ENCODE measurements at regions not wholly inside any gene's neighbourhood (a gene's known extent, or its start where the extent isn't known, plus 50 kb on each side); places are given as distances from the start of the nearest gene placed in this dataset.
"Not testable (repeated sequence)": the region's sequence is repeated elsewhere in the genome, so short reads cannot be mapped to it uniquely, and the experiment has no call there.

GRCh38 chr13:67986234-67986633 lies 756.1 kb upstream of the PCDH9 start:
- DNase-seq = no peak

- no peak for DNase-seq
Observed at GRCh38 chr13:67977066-67977465, 746.9 kb upstream of the PCDH9 start.

DNA sequence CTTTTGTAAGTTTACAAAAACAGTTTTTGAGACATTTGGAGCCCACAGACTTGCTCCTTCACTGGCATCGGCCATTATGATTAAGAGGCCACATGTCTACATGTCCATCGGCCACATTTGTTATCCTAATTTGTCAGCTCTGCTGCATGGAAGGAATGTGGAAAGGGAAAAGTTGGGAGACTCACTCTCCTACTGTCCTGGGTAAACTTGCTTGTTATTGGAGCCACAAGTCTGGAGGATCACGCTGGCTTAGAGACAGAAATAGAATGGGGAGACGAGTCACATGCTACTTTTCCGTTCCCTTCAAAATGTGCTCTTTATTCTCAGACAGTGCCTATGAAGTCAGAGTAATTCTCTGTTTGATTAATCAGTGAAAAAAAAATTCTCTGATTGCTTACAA lies 741.2 kb upstream of the PCDH9 start:
- no peak for DNase-seq

DNA sequence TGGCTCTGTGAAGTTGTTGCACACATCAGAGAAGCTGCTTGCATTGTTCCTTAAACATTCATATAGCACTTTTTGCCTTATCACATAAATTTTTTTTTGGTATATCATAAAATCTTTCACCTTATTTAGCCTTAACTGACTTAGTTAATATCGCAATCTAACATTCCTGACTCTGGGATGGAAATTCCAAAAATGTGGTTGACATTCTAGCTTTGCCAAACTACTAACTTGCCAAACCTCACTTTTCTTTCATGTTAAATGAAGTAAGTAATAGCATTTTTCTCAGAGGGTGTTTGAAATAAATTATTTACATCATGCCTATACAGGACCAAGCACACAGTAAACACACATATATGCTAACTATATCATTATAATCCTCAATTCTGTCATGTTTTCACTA lies 736.9 kb upstream of the PCDH9 start:
- no peak for DNase-seq

DNA sequence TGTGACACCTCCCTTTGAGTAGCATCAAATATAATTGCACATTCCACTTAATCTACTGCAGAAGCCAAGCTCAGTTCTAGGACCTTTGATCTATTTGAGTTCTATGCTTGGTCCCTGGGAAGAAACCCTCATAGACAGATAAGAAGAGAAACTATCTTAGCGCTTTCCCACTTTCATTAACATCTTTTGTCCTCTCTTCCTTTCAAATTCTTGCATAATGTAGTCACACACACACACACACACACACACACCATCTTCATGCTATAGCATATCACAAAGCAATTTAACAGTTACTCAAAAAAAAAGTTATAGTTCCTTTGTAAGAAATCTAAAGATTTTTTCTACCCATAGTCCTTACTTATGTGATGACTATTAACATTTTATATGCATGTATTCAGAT lies 735.9 kb upstream of the PCDH9 start:
- no peak for DNase-seq

DNA sequence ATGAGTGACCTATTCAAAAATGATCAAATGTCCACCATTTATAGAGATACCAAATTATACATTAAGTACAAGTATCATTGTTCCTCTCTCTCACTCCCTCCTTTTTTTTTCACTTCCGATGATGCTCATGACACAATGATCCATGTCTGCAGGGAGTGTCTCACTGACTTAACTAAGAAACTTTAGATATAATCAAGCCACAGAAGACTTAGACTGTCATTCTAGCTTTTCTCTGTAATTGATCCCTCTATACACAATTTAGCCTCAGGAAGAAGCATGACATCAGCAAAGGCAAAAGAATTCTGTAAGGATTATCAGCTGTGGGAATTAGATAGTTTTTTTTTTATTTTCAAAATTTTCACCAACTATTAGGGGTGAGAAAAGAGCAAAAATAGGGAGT lies 734.9 kb upstream of the PCDH9 start:
- DNase-seq = no peak

- no peak for DNase-seq
Observed at GRCh38 chr13:67964091-67964490, 734.0 kb upstream of the PCDH9 start.

- no peak for DNase-seq
Observed at GRCh38 chr13:67961331-67961730, 731.2 kb upstream of the PCDH9 start.

DNA sequence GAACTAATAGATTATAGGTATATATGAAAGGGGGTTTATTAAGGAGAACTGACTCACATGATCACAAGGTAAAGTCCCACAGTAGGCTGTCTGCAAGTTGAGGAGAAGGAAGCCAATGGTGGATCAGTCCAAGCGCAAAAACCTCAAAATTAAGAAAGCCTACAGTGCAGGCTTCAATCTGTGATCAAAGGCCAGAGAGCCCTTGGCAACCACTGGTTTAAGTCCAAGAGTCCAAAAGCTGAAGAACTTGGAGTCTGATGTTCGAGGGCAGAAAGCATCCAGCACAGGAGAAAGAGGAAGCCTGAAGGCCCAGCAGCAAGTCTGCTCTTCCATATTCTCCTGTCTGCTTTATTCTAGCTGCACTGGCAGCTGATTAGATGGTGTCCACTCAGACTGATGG lies 721.3 kb upstream of the PCDH9 start:
- DNase-seq = no peak

GRCh38 chr13:67950603-67951002 lies 720.5 kb upstream of the PCDH9 start:
- no peak for DNase-seq

DNA sequence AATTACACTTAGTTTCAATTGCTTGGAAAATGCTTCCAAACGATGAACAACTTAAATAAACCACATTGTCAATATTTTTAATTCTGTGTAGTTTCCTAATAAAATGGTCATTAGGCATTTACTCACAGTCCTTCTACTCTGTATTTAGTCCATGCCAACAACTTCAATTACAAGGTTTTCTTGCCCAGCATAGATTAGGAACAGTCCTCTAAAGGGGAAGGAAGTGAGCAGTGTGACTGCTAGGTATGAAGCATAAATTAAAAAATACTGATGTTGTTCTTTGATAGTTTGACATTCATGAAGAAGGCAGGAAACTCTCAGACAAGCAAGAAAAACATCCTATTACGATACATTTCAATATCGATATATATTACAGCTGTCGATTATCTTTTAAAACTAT lies 716.0 kb upstream of the PCDH9 start:
- DNase-seq = no peak

DNA sequence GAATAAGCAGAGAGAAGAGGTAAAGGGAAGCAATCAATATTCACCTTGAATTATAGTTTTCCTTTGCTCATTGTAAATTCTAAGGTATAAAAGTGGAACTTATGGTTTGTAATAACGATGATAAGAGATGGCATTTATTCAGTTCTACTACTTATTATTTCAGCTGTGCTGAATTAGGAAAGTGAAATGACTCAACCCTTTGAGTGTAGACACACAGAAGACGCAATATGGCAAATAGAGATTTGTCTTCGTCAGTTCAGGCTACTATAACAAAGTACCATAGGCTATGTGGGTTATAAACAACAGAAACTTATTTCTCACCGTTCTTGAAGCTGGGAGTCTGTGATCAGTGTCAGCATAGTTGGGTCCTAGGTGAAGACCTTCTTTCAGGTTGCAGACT lies 713.0 kb upstream of the PCDH9 start:
- no peak for DNase-seq

DNA sequence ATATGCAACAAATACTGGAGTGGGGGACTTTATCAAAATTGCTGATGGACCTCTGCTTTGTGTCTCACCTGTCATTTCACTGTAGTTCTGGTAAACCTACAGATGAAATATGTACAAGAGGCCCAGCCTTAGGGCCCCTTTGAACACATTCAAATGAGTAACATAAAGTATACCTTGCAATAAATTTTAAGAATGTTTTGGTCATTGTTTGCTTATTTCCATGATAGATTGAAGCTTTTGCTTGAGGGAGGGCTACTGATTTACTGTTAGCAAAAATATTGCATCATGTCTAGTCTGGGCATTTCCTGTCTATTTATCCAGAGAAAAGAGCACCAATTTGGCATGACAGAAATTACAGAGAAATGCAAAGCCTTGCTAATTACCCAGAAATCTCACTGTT lies 705.5 kb upstream of the PCDH9 start:
- no peak for DNase-seq

DNA sequence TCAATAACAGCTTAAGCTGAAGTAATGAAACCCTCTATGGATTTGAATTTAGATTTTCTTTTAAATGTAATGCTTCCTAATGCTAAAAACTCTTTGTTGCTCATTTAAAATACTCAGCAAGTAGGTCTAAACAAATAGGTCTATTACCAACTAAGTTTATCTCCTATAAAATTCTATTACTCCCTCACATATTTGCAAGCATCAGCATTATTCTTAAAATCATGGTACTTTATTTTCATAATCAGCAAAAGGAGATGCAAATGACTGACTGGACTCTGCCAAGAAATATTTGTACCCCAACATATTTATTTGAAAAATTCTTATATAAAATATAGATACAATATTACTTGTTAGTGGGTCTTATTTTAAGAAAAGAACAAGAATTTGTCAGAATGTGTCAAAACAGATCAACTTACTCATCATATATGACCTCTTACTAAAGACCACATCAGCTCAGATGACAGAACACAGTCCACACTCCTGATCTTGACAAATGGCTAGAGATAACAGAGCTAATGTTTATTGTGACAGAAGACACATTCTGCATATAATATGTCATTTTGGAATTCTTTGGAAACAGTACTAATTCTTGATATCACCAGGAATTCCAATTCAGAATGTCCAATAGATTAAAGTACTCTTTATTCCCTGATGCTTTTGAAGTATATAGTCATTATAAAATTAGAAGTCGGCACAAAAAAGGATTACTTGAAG lies 704.6 kb upstream of the PCDH9 start:
- DNase-seq = no peak

GRCh38 chr13:67932991-67933390 lies 702.9 kb upstream of the PCDH9 start:
- no peak for DNase-seq

DNA sequence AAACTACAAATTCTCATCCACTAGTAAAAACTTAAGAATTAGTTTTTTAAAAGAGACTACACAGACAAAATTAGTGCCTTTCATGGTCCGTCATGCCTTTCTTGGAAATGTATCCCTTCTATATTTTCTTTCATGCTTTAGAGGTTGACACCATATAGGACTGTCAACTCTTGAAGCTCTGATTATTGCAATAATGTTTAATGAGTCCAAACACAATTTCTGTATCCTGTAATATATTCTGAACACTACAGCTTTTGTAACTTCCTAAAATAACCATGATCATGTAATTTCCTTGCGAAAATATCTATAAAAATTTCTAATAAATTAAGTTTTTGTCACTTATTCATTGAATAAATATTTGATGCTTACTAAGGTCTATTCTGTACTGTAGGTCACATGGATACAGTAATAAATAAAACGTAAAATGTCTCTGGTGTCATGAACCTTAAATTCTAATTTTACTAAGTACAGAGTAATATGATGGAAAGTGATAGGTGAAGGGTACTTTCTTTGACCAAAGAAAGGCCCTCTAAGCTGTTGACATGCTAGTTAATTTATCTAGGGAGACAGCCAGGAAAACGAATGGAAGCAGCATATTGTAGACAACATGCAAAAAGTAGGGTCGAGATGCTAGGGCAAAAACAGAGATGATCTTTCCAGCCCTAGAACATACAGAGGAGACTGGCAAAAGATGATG lies 687.3 kb upstream of the PCDH9 start:
- no peak for DNase-seq

GRCh38 chr13:67916650-67917049 lies 686.5 kb upstream of the PCDH9 start:
- DNase-seq = no peak

- no peak for DNase-seq
Observed at GRCh38 chr13:67914535-67914934, 684.4 kb upstream of the PCDH9 start.

DNA sequence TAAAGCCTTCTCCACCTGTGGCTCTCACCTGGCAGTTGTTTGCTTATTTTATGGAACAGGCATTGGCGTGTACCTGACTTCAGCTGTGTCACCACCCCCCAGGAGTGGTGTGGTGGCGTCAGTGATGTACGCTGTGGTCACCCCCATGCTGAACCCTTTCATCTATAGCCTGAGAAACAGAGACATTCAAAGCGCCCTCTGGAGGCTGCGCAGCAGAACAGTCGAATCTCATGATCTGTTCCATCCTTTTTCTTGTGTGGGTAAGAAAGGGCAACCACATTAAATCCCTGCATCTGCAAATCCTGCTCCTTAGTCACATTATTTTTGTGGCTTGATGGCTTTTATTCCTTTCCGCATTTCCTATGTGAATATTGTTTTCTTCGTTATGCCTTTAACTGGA lies 672.8 kb upstream of the PCDH9 start:
- not testable (repeated sequence) for DNase-seq

DNA sequence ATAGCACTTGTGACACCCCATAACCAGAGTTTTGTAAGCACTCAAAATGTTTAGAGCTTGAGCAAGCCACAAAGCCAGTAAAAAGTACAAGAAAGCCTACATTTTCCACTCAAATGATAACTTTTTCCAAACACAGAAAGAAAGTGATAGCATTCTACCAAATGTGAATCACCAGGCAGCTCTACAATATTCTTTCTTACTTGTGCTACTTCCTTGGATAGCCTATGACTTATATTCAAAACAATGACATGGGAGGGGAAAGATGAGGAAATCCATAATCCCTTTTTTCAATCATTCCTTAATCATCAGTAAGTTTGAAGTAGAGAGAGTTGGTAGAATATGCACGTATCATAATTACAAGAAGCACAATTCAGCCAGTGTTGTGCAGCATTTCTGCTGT lies 650.8 kb upstream of the PCDH9 start:
- no peak for DNase-seq

- DNase-seq = no peak
Observed at GRCh38 chr13:67878376-67878775, 648.2 kb upstream of the PCDH9 start.

DNA sequence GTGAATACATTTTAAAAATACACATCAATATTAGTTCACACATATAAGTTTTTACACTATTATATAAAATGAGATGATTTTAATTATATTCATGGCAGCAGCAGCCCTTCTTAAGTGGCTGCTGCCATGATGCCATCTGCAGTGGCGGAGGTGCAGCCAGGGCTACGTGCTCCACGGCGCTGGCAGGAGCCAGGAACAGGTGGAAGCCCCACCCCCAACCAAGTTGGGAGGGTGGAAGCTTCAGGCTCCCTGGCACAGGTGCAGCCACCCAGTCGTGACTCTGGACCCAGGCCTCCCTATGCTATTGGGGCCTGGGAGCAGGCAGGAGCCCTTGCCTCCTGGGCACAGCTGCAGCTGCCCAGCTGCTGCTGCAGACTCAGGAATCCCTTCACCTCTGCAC lies 646.9 kb upstream of the PCDH9 start:
- DNase-seq = no peak

GRCh38 chr13:67867206-67867605 lies 637.1 kb upstream of the PCDH9 start:
- no peak for DNase-seq

DNA sequence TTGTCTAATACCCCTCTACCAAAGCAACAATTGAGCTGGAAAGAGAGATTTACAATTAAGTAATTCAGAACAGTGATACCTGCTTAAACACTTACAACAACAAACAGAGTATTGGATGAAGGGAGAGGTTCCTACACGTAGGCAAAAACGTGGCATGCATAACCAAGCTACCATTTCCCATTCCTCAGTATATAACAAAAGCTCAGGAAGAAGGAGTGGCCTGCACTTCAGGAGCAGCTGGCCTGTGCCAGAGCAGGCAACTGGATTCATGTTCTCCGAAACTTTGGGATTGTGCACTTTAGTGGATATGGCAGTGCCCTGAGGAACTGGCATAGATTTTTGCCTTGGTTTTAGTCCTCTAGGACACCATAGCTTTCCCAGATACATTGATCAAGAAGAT lies 630.2 kb upstream of the PCDH9 start:
- no peak for DNase-seq

- DNase-seq = no peak
Observed at GRCh38 chr13:67859904-67860303, 629.8 kb upstream of the PCDH9 start.
